Right lobe of liver (tissue), 4 donors: ENCODE measurements at regions not wholly inside any gene's neighbourhood (a gene's known extent, or its start where the extent isn't known, plus 50 kb on each side); places are given as distances from the start of the nearest gene placed in this dataset.

Experiments used
- CTCF ChIP-seq, 4 donors: fragments of 200-600 bp in 3 of 4; fragments of 450-650 bp in 1 of 4; IDR thresholded peaks; one replicate each; pipeline versions ENCODE4 v1.5.1 to v1.8.0; 2016 to 2022; ENCODE audit warnings: antibody characterized with exemption in 4 of 4, mild to moderate bottlenecking in 2 of 4
- POLR2A ChIP-seq: fragments of 450-650 bp; IDR thresholded peaks from one replicate; pipeline ENCODE4 v1.6.1; 2017; ENCODE audit warnings: antibody characterized with exemption, mild to moderate bottlenecking
- donor health status: DM: no; HTN: no; CAD: no.
- donor health status: DM: no; HTN: no; CAD: no.
- donor health status: DM: no; HTN: yes; CAD: no.

GRCh38 chr11:121790430-121790829 is 325.6 kb downstream of the BLID start:
- TF ChIP-seq CTCF (IDR thresholded peaks at IDR 0.05) (no peak), POLR2A (no peak)
